ENCODE measurements at regions not wholly inside any gene's neighbourhood (a gene's known extent, or its start where the extent isn't known, plus 50 kb on each side); places are given as distances from the start of the nearest gene placed in this dataset.

DNA sequence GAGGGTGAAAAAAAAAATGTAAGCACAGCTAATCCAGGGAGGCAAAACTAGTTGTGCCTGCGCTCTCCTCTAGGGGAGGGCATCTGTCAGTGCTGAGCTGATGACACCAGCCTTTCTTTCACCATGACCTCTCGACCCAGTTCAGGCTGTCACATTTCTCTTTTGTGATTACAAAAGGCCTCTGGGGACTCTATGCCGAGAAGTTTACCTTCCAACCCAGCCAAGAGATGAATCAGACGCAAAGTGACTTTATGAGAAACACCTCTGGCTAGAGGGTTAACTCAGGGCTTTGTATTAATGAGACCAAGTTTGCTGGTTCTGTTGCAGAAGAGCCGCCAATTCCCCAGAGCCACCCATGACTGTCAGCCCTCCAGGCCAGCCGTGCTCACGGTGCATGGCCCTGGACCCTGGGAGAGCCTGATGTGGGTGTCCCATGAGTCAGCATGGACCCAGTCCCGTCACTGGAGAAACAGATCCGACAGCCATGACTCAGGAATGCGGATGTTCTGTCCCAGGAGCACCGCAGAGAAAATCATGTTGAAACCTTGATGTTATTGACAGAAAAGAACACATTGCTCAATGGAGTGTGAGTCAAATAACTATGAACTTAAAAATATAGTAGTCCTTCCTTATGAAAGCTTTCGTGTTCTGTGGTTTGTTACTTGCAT is 437.2 kb downstream of the HS3ST3B1 start (continued):
- TF ChIP-seq PAF1 (CRISPR knock-in tag; IDR thresholded peaks at IDR 0.05) (no peak), ZNF501 (CRISPR knock-in tag; IDR thresholded peaks at IDR 0.05) (peak; percentile 71; the same call in 1 of the 2 replicates), HDAC1 (CRISPR knock-in tag; IDR thresholded peaks at IDR 0.05) (peak; percentile 83), CBX2 (IDR thresholded peaks at IDR 0.05; ENCODE audit: low read depth, low read length) (no peak), CBX2 (CRISPR knock-in tag; IDR thresholded peaks at IDR 0.05; ENCODE audit: low read depth) (no peak), ZNF350 (CRISPR knock-in tag; IDR thresholded peaks at IDR 0.05; ENCODE audit: borderline replicate concordance, low read depth) (peak; percentile 89), ZBTB46 (CRISPR knock-in tag; IDR thresholded peaks at IDR 0.05; ENCODE audit: borderline replicate concordance) (no peak), MYC (CRISPR knock-in tag; IDR thresholded peaks at IDR 0.05; ENCODE audit: borderline replicate concordance) (peak; percentile 64; the same call in 1 of the 2 replicates), KDM3A (CRISPR knock-in tag; IDR thresholded peaks at IDR 0.05; ENCODE audit: low read depth) (peak; percentile 52; the same call in 1 of the 2 replicates), MNT (IDR thresholded peaks at IDR 0.05) (peak; percentile 52; the same call in 1 of the 2 replicates), STAG1 (CRISPR knock-in tag; IDR thresholded peaks at IDR 0.05) (peak; percentile 31), ZNF761 (CRISPR knock-in tag; conservative IDR thresholded peaks at IDR 0.05) (peak; percentile 67; the same call in 1 of the 2 replicates), RBFOX2 (IDR thresholded peaks at IDR 0.05; ENCODE audit: low read depth, low read length) (no peak), MYPOP (CRISPR knock-in tag; IDR thresholded peaks at IDR 0.05) (peak; percentile 63; the same call in 1 of the 2 replicates), MEIS2 (CRISPR knock-in tag; IDR thresholded peaks at IDR 0.05) (peak; percentile 93), ZNF235 (CRISPR knock-in tag; IDR thresholded peaks at IDR 0.05; ENCODE audit: borderline replicate concordance) (no peak), RAD21 (CRISPR knock-in tag; IDR thresholded peaks at IDR 0.05) (no peak; the same call in 1 of the 2 replicates), ZNF772 (CRISPR knock-in tag; IDR thresholded peaks at IDR 0.05) (0 out of 2 replicates have a peak, but pooled peaks have one; percentile 37), ZBTB33 (CRISPR knock-in tag; IDR thresholded peaks at IDR 0.05) (0 out of 2 replicates have a peak, but pooled peaks have one; percentile 36), NFKB2 (CRISPR knock-in tag; IDR thresholded peaks at IDR 0.05; ENCODE audit: borderline replicate concordance) (no peak), ZNF17 (CRISPR knock-in tag; IDR thresholded peaks at IDR 0.05) (no peak), KLF9 (CRISPR knock-in tag; IDR thresholded peaks at IDR 0.05; ENCODE audit: low read depth) (no peak)
- TF ChIP-seq, protein P1, sequence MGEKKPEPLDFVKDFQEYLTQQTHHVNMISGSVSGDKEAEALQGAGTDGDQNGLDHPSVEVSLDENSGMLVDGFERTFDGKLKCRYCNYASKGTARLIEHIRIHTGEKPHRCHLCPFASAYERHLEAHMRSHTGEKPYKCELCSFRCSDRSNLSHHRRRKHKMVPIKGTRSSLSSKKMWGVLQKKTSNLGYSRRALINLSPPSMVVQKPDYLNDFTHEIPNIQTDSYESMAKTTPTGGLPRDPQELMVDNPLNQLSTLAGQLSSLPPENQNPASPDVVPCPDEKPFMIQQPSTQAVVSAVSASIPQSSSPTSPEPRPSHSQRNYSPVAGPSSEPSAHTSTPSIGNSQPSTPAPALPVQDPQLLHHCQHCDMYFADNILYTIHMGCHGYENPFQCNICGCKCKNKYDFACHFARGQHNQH (CRISPR knock-in tag; IDR thresholded peaks at IDR 0.05): peak; percentile 90

Data from HepG2 (cell line).